GM23248 (cell line): ENCODE measurements at regions not wholly inside any gene's neighbourhood (a gene's known extent, or its start where the extent isn't known, plus 50 kb on each side); places are given as distances from the start of the nearest gene placed in this dataset.

Experiments used
- DNase-seq: peaks from one replicate; pipeline ENCODE4 v3.0.0-alpha.2; 2015
- H2AFZ ChIP-seq: fragments of 200-600 bp; sonication (generic); 2 replicates; pipeline ENCODE4 v1.6.1; 2016; ENCODE audit warnings: antibody characterized with exemption
- H3F3A ChIP-seq: fragments of 200-600 bp; sonication (generic); 2 replicates; pipeline ENCODE4 v1.6.1; 2016; ENCODE audit warnings: mild to moderate bottlenecking, antibody characterized with exemption, mixed run types; ENCODE audit not compliant: insufficient read depth
- H3K27ac ChIP-seq: fragments of 200-600 bp; sonication (generic); 2 replicates; pipeline ENCODE4 v1.5.1; 2016; ENCODE audit warnings: mild to moderate bottlenecking
- H3K27me3 ChIP-seq: fragments of 200-600 bp; sonication (generic); replicated peaks from 2 replicates; pipeline ENCODE4 v1.6.1; 2016; ENCODE audit warnings: mild to moderate bottlenecking; ENCODE audit not compliant: insufficient read depth
- H3K36me3 ChIP-seq: fragments of 200-600 bp; sonication (generic); 2 replicates; pipeline ENCODE4 v1.6.1; 2016; ENCODE audit warnings: low read depth, mild to moderate bottlenecking
- H3K4me1 ChIP-seq: fragments of 200-600 bp; sonication (generic); 2 replicates; pipeline ENCODE4 v1.6.1; 2016; ENCODE audit warnings: mild to moderate bottlenecking; ENCODE audit not compliant: insufficient read depth
- H3K4me2 ChIP-seq: fragments of 200-600 bp; sonication (generic); one replicate; pipeline ENCODE4 v1.6.1; 2016; ENCODE audit warnings: mild to moderate bottlenecking; ENCODE audit not compliant: unreplicated experiment
- H3K4me3 ChIP-seq: fragments of 200-600 bp; sonication (generic); 2 replicates; pipeline ENCODE4 v1.5.1; 2016; ENCODE audit warnings: mild to moderate bottlenecking
- H3K79me2 ChIP-seq: fragments of 200-600 bp; sonication (generic); 2 replicates; pipeline ENCODE4 v1.6.1; 2016; ENCODE audit warnings: mild to moderate bottlenecking; ENCODE audit not compliant: insufficient read depth
- H3K9ac ChIP-seq: fragments of 200-600 bp; sonication (generic); 2 replicates; pipeline ENCODE4 v1.6.1; 2016; ENCODE audit warnings: mild to moderate bottlenecking
- H3K9me2 ChIP-seq: fragments of 200-600 bp; sonication (generic); 2 replicates; pipeline ENCODE4 v1.6.1; 2016; ENCODE audit warnings: mixed run types, mild to moderate bottlenecking, moderate library complexity; ENCODE audit not compliant: insufficient read depth
- H3K9me3 ChIP-seq: fragments of 200-600 bp; sonication (generic); one replicate; pipeline ENCODE4 v1.6.1; 2017; ENCODE audit warnings: low read depth
- H4K20me1 ChIP-seq: fragments of 200-600 bp; sonication (generic); 2 replicates; pipeline ENCODE4 v1.6.0; 2016; ENCODE audit not compliant: insufficient read depth
- EZH2 ChIP-seq: fragments of 200-600 bp; sonication (generic); IDR thresholded peaks from 2 replicates; pipeline ENCODE4 v1.6.1; 2018; ENCODE audit warnings: antibody characterized with exemption, mild to moderate bottlenecking; ENCODE audit not compliant: insufficient read depth, poor library complexity, severe bottlenecking
- EZH2phosphoT487 ChIP-seq: fragments of 200-600 bp; sonication (generic); IDR thresholded peaks from 2 replicates; pipeline ENCODE4 v1.6.1; 2018; ENCODE audit warnings: antibody characterized with exemption, moderate library complexity, mild to moderate bottlenecking, low read depth; ENCODE audit not compliant: insufficient read depth
- WGBS, 2 experiments: methylation state at CpG; one replicate each; pipeline ENCODE4 v1.1.6; 2015 to 2017; ENCODE audit warnings: low lambda C conversion rate in 2 of 2, low coverage in 1 of 2; ENCODE audit errors: missing lambda C conversion rate in 2 of 2; 5-methylcytosine and 5-hydroxymethylcytosine counted together
- in situ Hi-C: fragments of 300-500 bp; cut with MboI; formaldehyde crosslinking; loops from 2 replicates; pipeline ENCODE4 v1.15.0; 2020

- TF ChIP-seq EZH2phosphoT487 (no peak), EZH2 (no peak)
- no peak overlapping the region for H3K9ac ChIP-seq
- no peaks in the 10 kb centered on the region for H3K4me1 ChIP-seq
- H3K36me3 ChIP-seq: no peaks in the 10 kb centered on the region
- in situ Hi-C loops: no loop called here
- H3K27ac ChIP-seq: no peak overlapping the region
- H3K9me2 ChIP-seq: peaks cover 4% of the 10 kb centered on the region; the same call in 1 of the 2 replicates
- no peak overlapping the region for H2AFZ ChIP-seq
- no peaks in the 10 kb centered on the region for H4K20me1 ChIP-seq
- DNase-seq: no peak
- no peak overlapping the region for H3K4me2 ChIP-seq
- no peaks in the 10 kb centered on the region for H3K27me3 ChIP-seq
- 17 to 19% methylated on average over 5 of the region's 5 CpGs for WGBS, 2 experiments
- no peaks in the 10 kb centered on the region for H3K9me3 ChIP-seq
- H3K4me3 ChIP-seq: no peak overlapping the region
- H3K79me2 ChIP-seq: no peaks in the 10 kb centered on the region
- no peaks in the 10 kb centered on the region for H3F3A ChIP-seq
These were observed 268.9 kb downstream of the FLRT2 start for GRCh38 chr14:85798856-85799255.

DNA sequence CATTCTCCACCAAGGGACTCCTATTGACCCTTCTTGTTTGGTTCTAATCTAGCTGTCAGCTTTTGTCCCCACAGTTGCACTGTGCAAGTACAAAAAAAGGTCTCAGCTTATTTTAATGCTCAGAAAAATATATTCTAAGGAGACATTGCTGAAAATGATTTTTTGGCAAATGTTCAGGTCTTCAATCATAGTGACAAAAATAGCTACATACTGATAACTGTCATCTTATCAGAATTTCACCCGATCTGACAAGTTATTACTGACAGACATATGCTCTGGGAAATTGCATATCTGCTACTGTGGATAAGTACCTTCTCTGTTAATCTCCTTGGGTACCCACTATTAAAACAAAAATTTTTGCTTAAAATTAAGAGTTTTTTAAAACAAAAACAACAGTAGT is 263.6 kb downstream of the FLRT2 start:
- peaks cover 4% of the 10 kb centered on the region; the same call in 1 of the 2 replicates for H3K9me2 ChIP-seq
- no peak overlapping the region for H3K27ac ChIP-seq
- H3K9me3 ChIP-seq: no peaks in the 10 kb centered on the region
- 17 to 20% methylated on average over 1 of the region's 1 CpG for WGBS, 2 experiments
- H3K4me2 ChIP-seq: no peak overlapping the region
- no peaks in the 10 kb centered on the region for H3K4me1 ChIP-seq
- no peak overlapping the region for H2AFZ ChIP-seq
- H3K4me3 ChIP-seq: no peak overlapping the region
- in situ Hi-C loops: no loop called here
- no peaks in the 10 kb centered on the region for H3K79me2 ChIP-seq
- TF ChIP-seq EZH2 (no peak), EZH2phosphoT487 (no peak)
- no peak for DNase-seq
- H3K36me3 ChIP-seq: no peaks in the 10 kb centered on the region
- H3F3A ChIP-seq: no peaks in the 10 kb centered on the region
- H3K9ac ChIP-seq: no peak overlapping the region
- H3K27me3 ChIP-seq: no peaks in the 10 kb centered on the region
- H4K20me1 ChIP-seq: no peaks in the 10 kb centered on the region

- H3K4me2 ChIP-seq: no peak overlapping the region
- no peak overlapping the region for H3K27ac ChIP-seq
- no peak for DNase-seq
- H2AFZ ChIP-seq: no peak overlapping the region
- no peaks in the 10 kb centered on the region for H3K79me2 ChIP-seq
- H4K20me1 ChIP-seq: no peaks in the 10 kb centered on the region
- no peaks in the 10 kb centered on the region for H3K9me2 ChIP-seq
- no peaks in the 10 kb centered on the region for H3K4me1 ChIP-seq
- H3K27me3 ChIP-seq: no peaks in the 10 kb centered on the region
- no peaks in the 10 kb centered on the region for H3K9me3 ChIP-seq
- H3K9ac ChIP-seq: no peak overlapping the region
- no peaks in the 10 kb centered on the region for H3K36me3 ChIP-seq
- 1 to 3% methylated on average over 2 of the region's 2 CpGs for WGBS, 2 experiments
- TF ChIP-seq EZH2phosphoT487 (no peak), EZH2 (no peak)
- H3F3A ChIP-seq: no peaks in the 10 kb centered on the region
- H3K4me3 ChIP-seq: no peak overlapping the region
- in situ Hi-C loops: no loop called here
These were observed 259.6 kb downstream of the FLRT2 start for GRCh38 chr14:85789506-85789905.

- H3K27me3 ChIP-seq: no peaks in the 10 kb centered on the region
- no peaks in the 10 kb centered on the region for H3K9me3 ChIP-seq
- H3K4me2 ChIP-seq: no peak overlapping the region
- TF ChIP-seq EZH2: no peak
- TF ChIP-seq EZH2phosphoT487: no peak
- WGBS, 2 experiments: 4 to 5% methylated on average over 2 of the region's 2 CpGs
- H3K36me3 ChIP-seq: no peaks in the 10 kb centered on the region
- H3K27ac ChIP-seq: no peak overlapping the region
- no peaks in the 10 kb centered on the region for H3K79me2 ChIP-seq
- no peaks in the 10 kb centered on the region for H3K4me1 ChIP-seq
- no peak overlapping the region for H3K9ac ChIP-seq
- no peaks in the 10 kb centered on the region for H3K9me2 ChIP-seq
- H3K4me3 ChIP-seq: no peak overlapping the region
- no peak for DNase-seq
- no peaks in the 10 kb centered on the region for H3F3A ChIP-seq
- H4K20me1 ChIP-seq: no peaks in the 10 kb centered on the region
- in situ Hi-C loops: no loop called here
- H2AFZ ChIP-seq: no peak overlapping the region
These were observed 258.7 kb downstream of the FLRT2 start for GRCh38 chr14:85788470-85789233.
